ENCODE measurements at regions not wholly inside any gene's neighbourhood (a gene's known extent, or its start where the extent isn't known, plus 50 kb on each side); places are given as distances from the start of the nearest gene placed in this dataset.

- CTCF ChIA-PET (ENCODE audit: low intra/inter-chr PET ratio, low total read pairs): no interaction called here
- Histone ChIP-seq H3K4me1 (ENCODE audit: insufficient read depth, low read length) (no peaks in the 10 kb centered on the region), H3K36me3 (replicated peaks in 1 of 2; ENCODE audit: control insufficient read depth in 1 of 2, insufficient read depth in 2 of 2, low read length in 2 of 2) (no peaks in the 10 kb centered on the region), H3K9me3 (ENCODE audit: low read length) (peaks cover 61% of the 10 kb centered on the region), H3K27ac (ENCODE audit: extremely low read length, insufficient read depth, low read length) (no peak overlapping the region), H3K9ac (ENCODE audit: insufficient read depth, low read depth, low read length) (no peak overlapping the region), H3K27me3 (ENCODE audit: control insufficient read depth in 1 of 2, insufficient read depth in 2 of 2, low read length in 2 of 2) (no peaks in the 10 kb centered on the region), H4K20me1 (ENCODE audit: insufficient read depth, low read length) (no peaks in the 10 kb centered on the region), H3K4me3 (replicated peaks in 1 of 3; ENCODE audit: insufficient read depth in 1 of 3, low read depth in 2 of 3, low read length in 3 of 3) (no peak overlapping the region), H2AFZ (ENCODE audit: low read length) (no peak overlapping the region), H3K79me2 (ENCODE audit: insufficient read depth, low read length) (no peaks in the 10 kb centered on the region), H3K4me2 (ENCODE audit: low read depth, low read length) (no peak overlapping the region)
- DNase-seq (ENCODE audit: low spot score) (no peak), ATAC-seq (no peak), FAIRE-seq (no peak)
- intact Hi-C loops (cut with micrococcal nuclease; ENCODE audit: unreplicated experiment) (no loop called here), in situ Hi-C loops (cut with HindIII; ENCODE audit: extremely low pct_ligation_motif_present, low pct_unique_long_range_greater_than_20kb) (no loop called here)
- WGBS (ENCODE audit: low lambda C conversion rate): 2% methylated on average over 1 of the region's 1 CpG
- peak; percentile 26; the same call in 1 of the 2 replicates for TF ChIP-seq RFX1 (IDR thresholded peaks at IDR 0.05)
- no peak for TF ChIP-seq MYC (CRISPR knock-in tag; IDR thresholded peaks at IDR 0.05; ENCODE audit: borderline replicate concordance)
- POLR2A ChIA-PET: no interaction called here
- no TSS peak for BruUV-seq (replicated peaks)
Measured at GRCh38 chr2:56583796-56584315, 400.1 kb downstream of the CCDC85A start.

- Histone ChIP-seq H2AFZ (ENCODE audit: low read length) (no peak overlapping the region), H4K20me1 (ENCODE audit: insufficient read depth, low read length) (no peaks in the 10 kb centered on the region), H3K9me3 (ENCODE audit: low read length) (peaks cover 60% of the 10 kb centered on the region), H3K36me3 (replicated peaks in 1 of 2; ENCODE audit: control insufficient read depth in 1 of 2, insufficient read depth in 2 of 2, low read length in 2 of 2) (no peaks in the 10 kb centered on the region), H3K4me2 (ENCODE audit: low read depth, low read length) (no peak overlapping the region), H3K27me3 (ENCODE audit: control insufficient read depth in 1 of 2, insufficient read depth in 2 of 2, low read length in 2 of 2) (no peaks in the 10 kb centered on the region), H3K79me2 (ENCODE audit: insufficient read depth, low read length) (no peaks in the 10 kb centered on the region), H3K9ac (ENCODE audit: insufficient read depth, low read depth, low read length) (no peak overlapping the region), H3K4me1 (ENCODE audit: insufficient read depth, low read length) (no peaks in the 10 kb centered on the region), H3K27ac (ENCODE audit: extremely low read length, insufficient read depth, low read length) (no peak overlapping the region), H3K4me3 (replicated peaks in 1 of 3; ENCODE audit: insufficient read depth in 1 of 3, low read depth in 2 of 3, low read length in 3 of 3) (no peak overlapping the region)
- ChIA-PET CTCF (ENCODE audit: low intra/inter-chr PET ratio, low total read pairs) (no interaction called here), POLR2A (no interaction called here)
- BruUV-seq (replicated peaks): no TSS peak
- intact Hi-C loops (cut with micrococcal nuclease; ENCODE audit: unreplicated experiment) (no loop called here), in situ Hi-C loops (cut with HindIII; ENCODE audit: extremely low pct_ligation_motif_present, low pct_unique_long_range_greater_than_20kb) (no loop called here)
- DNase-seq (ENCODE audit: low spot score): no peak
- ATAC-seq: no peak
- no peak for TF ChIP-seq SIN3B (IDR thresholded peaks at IDR 0.05; ENCODE audit: low read length)
- no peak for TF ChIP-seq HNF1A (IDR thresholded peaks at IDR 0.05; ENCODE audit: low read depth)
- TF ChIP-seq HNF1A (CRISPR knock-in tag; IDR thresholded peaks at IDR 0.05; ENCODE audit: borderline replicate concordance): no peak
- TF ChIP-seq ZNF205 (CRISPR knock-in tag; IDR thresholded peaks at IDR 0.05): no peak
- no peak for TF ChIP-seq ZNF564 (CRISPR knock-in tag; IDR thresholded peaks at IDR 0.05)
- TF ChIP-seq CCAR2 (optimal IDR thresholded peaks at IDR 0.05; ENCODE audit: low read depth, low read length): no peak
- no peak for TF ChIP-seq ZMYM2 (CRISPR knock-in tag; IDR thresholded peaks at IDR 0.05)
- no peak for TF ChIP-seq PPARG (CRISPR knock-in tag; conservative IDR thresholded peaks at IDR 0.05)
- TF ChIP-seq POGK (CRISPR knock-in tag; conservative IDR thresholded peaks at IDR 0.05): no peak
- TF ChIP-seq SMAD1 (CRISPR knock-in tag; IDR thresholded peaks at IDR 0.05; ENCODE audit: borderline replicate concordance, low read depth): no peak
- FAIRE-seq: no peak
- 0% methylated on average over 1 of the region's 1 CpG for WGBS (ENCODE audit: low lambda C conversion rate)
Measured at GRCh38 chr2:56587456-56587855, 403.7 kb downstream of the CCDC85A start.
